GM12865 (cell line): ENCODE measurements at regions not wholly inside any gene's neighbourhood (a gene's known extent, or its start where the extent isn't known, plus 50 kb on each side); places are given as distances from the start of the nearest gene placed in this dataset.

Experiments
- DNase-seq: peaks from one replicate; pipeline ENCODE4 v3.0.0; 2010; ENCODE audit warnings: low read depth
- H3K4me3 ChIP-seq: 2 replicates; pipeline ENCODE4 v1.5.1; 2011; ENCODE audit warnings: mild to moderate bottlenecking, low read depth, low read length, control low read depth
- TF ChIP-seq, protein P1 (sequence below): IDR thresholded peaks from 2 replicates; pipeline ENCODE4 v1.5.1; 2011; ENCODE audit warnings: low read length, control low read depth, low read depth, inconsistent platforms; ENCODE audit not compliant: insufficient read depth; ENCODE audit errors: missing control alignments

DNA sequence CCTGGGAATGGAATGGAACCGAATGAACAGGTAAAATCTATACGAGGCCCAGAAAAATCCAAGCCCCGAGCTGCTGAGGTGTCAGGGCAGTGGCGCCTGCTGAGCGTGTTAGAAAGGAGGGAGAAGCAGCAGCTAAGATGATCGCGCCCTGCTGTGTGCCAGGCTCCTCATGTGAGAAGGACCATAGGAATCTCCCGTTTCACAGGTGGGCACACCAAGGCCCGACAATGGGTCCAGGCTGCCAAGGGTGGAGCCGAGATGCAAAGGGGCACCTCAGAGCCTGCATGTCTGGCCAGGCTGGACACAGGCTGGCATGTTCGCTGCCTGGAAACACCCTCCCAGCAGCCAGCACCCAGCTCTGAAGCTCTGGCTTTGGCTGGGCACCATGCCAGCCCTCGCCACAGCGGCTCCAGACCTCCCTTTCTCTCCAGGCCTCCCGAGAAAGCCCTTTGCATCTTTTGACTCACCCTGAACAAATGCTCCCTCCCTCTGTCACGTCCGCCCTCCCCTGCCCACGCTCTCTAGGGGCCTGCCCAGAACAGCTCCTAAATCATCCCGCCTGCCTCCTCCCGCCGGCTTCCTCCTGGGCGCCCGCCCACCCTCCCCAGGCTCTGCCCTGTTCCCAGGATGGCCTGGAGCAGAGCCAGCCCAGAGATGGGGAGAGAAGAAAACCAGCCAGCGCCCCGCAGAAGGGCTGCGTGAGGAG lies 217.8 kb upstream of the GSE1 start:
- peak; percentile 40 for DNase-seq
- TF ChIP-seq, protein P1, sequence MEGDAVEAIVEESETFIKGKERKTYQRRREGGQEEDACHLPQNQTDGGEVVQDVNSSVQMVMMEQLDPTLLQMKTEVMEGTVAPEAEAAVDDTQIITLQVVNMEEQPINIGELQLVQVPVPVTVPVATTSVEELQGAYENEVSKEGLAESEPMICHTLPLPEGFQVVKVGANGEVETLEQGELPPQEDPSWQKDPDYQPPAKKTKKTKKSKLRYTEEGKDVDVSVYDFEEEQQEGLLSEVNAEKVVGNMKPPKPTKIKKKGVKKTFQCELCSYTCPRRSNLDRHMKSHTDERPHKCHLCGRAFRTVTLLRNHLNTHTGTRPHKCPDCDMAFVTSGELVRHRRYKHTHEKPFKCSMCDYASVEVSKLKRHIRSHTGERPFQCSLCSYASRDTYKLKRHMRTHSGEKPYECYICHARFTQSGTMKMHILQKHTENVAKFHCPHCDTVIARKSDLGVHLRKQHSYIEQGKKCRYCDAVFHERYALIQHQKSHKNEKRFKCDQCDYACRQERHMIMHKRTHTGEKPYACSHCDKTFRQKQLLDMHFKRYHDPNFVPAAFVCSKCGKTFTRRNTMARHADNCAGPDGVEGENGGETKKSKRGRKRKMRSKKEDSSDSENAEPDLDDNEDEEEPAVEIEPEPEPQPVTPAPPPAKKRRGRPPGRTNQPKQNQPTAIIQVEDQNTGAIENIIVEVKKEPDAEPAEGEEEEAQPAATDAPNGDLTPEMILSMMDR, result no peak
- H3K4me3 ChIP-seq, result no peak overlapping the region

DNA sequence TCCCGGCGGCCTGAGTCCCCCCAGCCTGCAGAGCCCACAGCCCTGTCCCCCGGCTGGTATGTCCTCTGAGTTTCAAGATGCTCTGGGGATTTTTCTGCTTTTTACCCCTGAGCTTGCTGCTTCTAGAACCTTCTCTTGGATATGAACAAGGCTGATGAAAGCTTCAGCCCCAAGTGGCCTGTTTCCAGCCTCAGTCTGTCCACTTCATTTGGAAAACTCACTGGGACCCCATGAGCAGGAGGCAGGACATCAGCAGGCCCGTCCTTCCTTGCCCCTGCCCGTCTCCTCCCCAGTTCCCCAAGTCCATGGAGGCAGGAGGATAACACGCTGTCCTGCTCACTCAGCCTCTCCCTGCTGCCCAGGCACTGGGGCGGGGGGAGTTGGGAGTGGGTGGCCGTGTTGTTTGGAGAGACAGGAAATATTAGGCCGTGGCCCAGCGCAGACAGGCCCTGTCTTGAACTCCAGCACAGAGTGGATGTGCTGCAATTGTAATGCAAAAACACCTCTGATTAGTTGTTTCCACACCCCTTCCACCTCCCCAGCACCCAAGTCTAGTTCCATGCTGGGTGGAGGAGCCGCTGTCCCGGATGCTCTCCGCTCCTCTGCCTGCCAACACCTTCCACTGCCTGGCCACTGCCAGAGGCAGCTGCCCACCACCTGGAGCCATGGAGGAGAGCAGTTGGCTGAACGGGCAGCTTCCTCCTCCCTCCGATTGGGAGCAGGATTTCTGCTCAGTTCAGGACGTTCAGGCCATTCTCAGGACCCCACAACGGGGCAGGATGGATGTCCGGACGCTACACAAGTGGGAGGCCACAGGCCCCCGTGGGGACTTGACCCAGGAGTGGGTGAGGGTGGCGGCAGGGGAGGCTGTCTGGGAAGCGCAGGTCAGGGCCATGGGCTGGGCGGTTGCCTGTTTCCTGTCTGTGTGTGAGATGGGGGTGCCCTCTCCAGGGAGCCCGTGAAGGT lies 216.9 kb upstream of the GSE1 start:
- TF ChIP-seq, protein P1, result no peak
- DNase-seq, result no peak
- no peak overlapping the region for H3K4me3 ChIP-seq

DNA sequence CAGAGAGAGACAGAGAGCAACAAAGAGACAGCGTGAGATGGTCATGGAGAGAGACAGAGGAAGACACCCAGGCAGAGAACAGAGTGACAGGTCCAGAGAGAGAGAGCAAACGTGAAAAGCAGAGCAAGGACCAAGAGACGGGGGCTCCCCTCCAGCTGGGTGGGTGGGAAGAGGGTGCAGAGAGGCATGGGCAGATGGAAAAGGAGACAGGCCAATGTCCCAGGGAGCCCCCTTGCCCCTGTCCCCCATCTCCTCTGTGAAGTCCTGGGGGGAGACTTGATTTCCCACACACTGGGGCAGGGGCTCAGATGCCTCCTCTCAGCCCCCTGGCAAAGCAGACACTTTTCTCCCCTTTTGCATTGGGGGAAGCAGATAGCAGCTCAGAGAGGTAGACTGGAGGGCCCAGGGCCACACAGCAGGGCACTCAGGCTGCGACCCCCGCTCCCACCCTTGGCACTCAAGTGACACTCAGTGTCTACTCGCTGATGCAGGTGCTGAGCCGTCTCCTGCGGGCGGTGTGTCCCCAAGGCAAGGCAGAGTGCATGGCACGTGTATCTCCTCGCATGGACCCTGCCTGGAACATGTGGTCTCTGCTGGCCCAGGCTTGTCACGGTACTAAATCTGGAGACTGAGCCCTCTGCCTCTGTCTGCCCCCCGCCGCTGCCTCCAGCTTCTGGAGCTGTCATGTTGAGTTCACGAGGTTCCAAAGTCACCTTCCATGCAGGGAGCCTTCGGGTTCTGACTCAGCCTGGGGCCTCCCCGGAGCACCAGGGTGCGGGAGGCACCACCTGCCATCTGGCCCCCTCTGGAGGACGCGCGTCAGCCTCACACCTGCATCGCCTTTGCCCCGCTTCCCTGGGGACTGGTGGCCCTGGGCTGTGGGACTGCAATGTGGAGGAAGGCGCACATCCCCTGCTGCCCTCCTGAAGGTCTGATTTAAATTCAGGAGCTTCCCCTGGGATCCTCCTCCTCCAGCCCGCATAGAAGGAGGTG lies 215.9 kb upstream of the GSE1 start:
- peak; percentile 27 for DNase-seq
- H3K4me3 ChIP-seq, result no peak overlapping the region
- TF ChIP-seq, protein P1, result peak; percentile 11

DNA sequence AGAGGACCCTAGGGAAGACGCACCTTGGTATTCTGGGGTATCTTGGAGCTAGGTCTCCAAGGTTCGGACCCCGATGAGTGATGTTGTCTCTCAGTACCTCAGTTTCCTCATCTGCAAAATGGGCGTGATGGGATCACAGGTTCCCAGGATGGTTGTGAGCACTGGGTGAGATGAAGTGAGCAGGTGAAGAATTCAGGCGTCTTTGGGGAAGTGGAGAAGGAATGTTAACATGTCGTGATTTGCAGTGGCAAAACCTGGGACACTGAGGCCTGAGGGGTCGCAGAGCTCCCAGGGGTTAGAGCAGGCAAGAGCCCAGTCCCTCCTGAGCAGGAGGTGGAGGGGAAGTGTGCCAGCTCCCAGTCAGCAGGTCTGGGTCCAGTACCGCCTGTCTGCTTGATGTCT lies 215.1 kb upstream of the GSE1 start:
- H3K4me3 ChIP-seq, result no peak overlapping the region
- DNase-seq, result no peak
- TF ChIP-seq, protein P1, result no peak

DNA sequence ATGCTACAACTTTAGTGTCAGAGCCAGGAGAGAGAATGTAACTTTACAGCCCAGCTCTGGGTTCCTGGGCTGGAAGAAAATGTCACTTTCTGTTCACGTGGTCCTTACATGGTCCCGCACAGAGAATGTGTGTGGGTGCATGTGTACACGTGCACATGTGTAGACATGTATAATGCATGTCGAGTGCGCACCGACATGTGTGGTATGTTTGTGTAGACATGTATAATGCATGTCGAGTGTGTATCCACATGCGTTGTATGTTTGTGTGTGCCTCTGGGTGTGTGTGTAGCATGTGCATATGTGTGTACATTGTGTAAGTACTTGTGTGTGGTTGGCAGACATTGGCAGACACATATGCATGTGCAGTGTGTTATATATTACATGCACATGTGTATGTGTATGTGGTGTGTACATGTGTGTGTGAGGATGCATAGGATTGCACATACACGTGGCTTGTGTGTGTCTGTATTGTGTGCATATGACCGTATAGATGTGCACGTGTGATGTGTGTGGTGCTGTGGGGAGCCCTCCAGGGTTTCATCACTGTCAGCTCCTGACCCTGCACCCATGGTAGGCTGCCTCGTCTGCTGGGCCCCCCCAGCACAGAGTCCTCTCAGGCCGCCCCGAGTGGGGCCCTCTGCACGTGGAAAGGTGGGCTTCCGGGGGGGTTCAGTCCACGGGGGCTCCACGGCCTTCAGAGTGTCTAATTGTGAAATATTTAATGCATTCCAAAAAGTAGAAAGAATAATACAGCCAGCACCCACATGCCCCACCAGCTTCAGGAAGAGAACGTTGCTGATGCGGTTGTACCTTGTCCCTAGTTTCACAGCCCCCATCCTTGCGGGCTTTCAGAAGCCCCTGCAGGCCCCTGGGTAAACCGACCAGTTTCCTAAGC lies 214.2 kb upstream of the GSE1 start:
- DNase-seq, result no peak

More for the DNA sequence above, 214.2 kb upstream of the GSE1 start:
- TF ChIP-seq, protein P1, result no peak
- H3K4me3 ChIP-seq, result no peak overlapping the region
